ENCODE measurements at regions not wholly inside any gene's neighbourhood (a gene's known extent, or its start where the extent isn't known, plus 50 kb on each side); places are given as distances from the start of the nearest gene placed in this dataset.

DNA sequence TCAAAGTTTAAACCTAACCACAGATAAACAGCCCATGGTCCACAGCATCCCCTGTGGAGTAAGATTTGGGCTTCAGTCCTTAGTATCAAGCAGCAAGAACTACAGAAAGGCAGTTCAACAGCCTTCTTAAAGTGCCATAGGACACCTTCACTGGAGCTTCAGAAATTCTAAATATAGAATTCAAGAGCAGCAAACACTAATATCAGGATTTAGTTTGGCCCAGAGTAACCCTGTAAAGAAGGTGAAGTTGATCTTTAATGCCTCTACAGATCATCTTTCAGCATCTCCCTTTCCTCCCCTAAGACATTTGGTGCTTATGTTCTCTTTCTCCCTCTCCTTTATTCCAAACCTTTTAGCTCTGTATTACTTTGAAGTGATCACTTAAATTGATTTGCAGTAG lies 59.5 kb upstream of the ARHGAP5 start:
- H3K4me1 ChIP-seq (ENCODE audit: insufficient read depth, low read length), result no peaks in the 10 kb centered on the region
- H3K9me3 ChIP-seq (ENCODE audit: low read length), result no peaks in the 10 kb centered on the region
- no peak overlapping the region for H3K4me3 ChIP-seq (ENCODE audit: low read depth in 1 of 2, low read length in 2 of 2)
- H3K36me3 ChIP-seq (ENCODE audit: insufficient read depth, low read length), result no peaks in the 10 kb centered on the region
- no peaks in the 10 kb centered on the region for H3K27me3 ChIP-seq (ENCODE audit: control insufficient read depth in 1 of 2, insufficient read depth in 2 of 2, low read length in 2 of 2)
- no peak overlapping the region for H3K9ac ChIP-seq (ENCODE audit: low read length)
- H3K27ac ChIP-seq (ENCODE audit: low read depth, low read length), result no peak overlapping the region

GRCh38 chr14:32018391-32019092 lies 58.6 kb upstream of the ARHGAP5 start:
- no peaks in the 10 kb centered on the region for H3K4me1 ChIP-seq (ENCODE audit: insufficient read depth, low read length)
- H3K9me3 ChIP-seq (ENCODE audit: low read length), result no peaks in the 10 kb centered on the region
- no peaks in the 10 kb centered on the region for H3K27me3 ChIP-seq (ENCODE audit: control insufficient read depth in 1 of 2, insufficient read depth in 2 of 2, low read length in 2 of 2)
- no peak overlapping the region for H3K4me3 ChIP-seq (ENCODE audit: low read depth in 1 of 2, low read length in 2 of 2)
- H3K36me3 ChIP-seq (ENCODE audit: insufficient read depth, low read length), result no peaks in the 10 kb centered on the region
- H3K27ac ChIP-seq (ENCODE audit: low read depth, low read length), result no peak overlapping the region
- H3K9ac ChIP-seq (ENCODE audit: low read length), result no peak overlapping the region

DNA sequence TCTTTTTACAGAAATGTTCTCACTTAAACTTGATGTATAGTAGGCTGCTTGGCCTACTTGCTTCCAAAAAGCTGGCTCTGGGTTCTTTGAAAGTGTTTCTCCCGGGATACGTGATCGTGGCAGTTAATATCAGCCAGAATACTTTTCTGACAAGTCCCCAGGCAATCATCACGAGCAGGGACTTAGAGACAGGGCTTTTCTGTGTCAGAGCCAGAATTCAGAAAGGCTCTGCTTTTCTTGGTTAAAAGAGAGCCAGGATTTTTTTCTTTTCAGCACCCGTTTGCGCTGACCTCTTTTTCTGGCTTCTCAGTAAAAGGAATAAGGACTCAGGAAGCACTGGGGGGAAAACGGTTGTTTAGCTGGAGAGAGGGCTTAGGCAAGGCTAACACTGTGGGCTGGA lies 57.8 kb upstream of the ARHGAP5 start:
- Histone ChIP-seq H3K4me1 (ENCODE audit: insufficient read depth, low read length) (no peaks in the 10 kb centered on the region), H3K27ac (ENCODE audit: low read depth, low read length) (no peak overlapping the region), H3K9ac (ENCODE audit: low read length) (no peak overlapping the region), H3K9me3 (ENCODE audit: low read length) (no peaks in the 10 kb centered on the region), H3K36me3 (ENCODE audit: insufficient read depth, low read length) (no peaks in the 10 kb centered on the region), H3K27me3 (ENCODE audit: control insufficient read depth in 1 of 2, insufficient read depth in 2 of 2, low read length in 2 of 2) (no peaks in the 10 kb centered on the region), H3K4me3 (ENCODE audit: low read depth in 1 of 2, low read length in 2 of 2) (no peak overlapping the region)

- Histone ChIP-seq H3K27me3 (ENCODE audit: control insufficient read depth in 1 of 2, insufficient read depth in 2 of 2, low read length in 2 of 2) (no peaks in the 10 kb centered on the region), H3K9me3 (ENCODE audit: low read length) (no peaks in the 10 kb centered on the region), H3K4me3 (ENCODE audit: low read depth in 1 of 2, low read length in 2 of 2) (no peak overlapping the region), H3K4me1 (ENCODE audit: insufficient read depth, low read length) (no peaks in the 10 kb centered on the region), H3K9ac (ENCODE audit: low read length) (no peak overlapping the region), H3K27ac (ENCODE audit: low read depth, low read length) (no peak overlapping the region), H3K36me3 (ENCODE audit: insufficient read depth, low read length) (no peaks in the 10 kb centered on the region)
Observed at GRCh38 chr14:32020882-32021281, 56.2 kb upstream of the ARHGAP5 start.

DNA sequence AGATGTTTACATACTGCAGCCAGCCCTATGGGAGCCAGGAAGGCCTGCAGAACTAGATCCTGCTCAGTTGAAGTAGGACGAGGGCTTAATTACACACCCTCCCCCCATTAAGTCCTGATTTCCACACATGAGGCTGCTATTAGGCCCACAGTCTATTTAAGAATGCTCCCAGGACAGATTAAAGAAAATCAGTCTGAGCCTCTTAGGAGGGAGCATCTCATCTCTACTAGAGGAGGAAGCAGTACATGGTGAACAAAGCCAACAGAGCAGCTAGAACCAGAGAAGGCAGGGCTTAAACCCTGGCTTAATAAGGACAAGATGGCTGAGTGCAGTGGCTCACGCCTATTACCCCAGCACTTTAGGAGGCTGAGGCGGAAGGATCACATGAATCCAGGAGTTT lies 55.8 kb upstream of the ARHGAP5 start:
- Histone ChIP-seq H3K27ac (ENCODE audit: low read depth, low read length) (no peak overlapping the region), H3K36me3 (ENCODE audit: insufficient read depth, low read length) (no peaks in the 10 kb centered on the region), H3K4me1 (ENCODE audit: insufficient read depth, low read length) (no peaks in the 10 kb centered on the region), H3K9ac (ENCODE audit: low read length) (no peak overlapping the region), H3K4me3 (ENCODE audit: low read depth in 1 of 2, low read length in 2 of 2) (no peak overlapping the region), H3K9me3 (ENCODE audit: low read length) (no peaks in the 10 kb centered on the region), H3K27me3 (ENCODE audit: control insufficient read depth in 1 of 2, insufficient read depth in 2 of 2, low read length in 2 of 2) (no peaks in the 10 kb centered on the region)

- Histone ChIP-seq H3K4me3 (ENCODE audit: low read depth in 1 of 2, low read length in 2 of 2) (no peak overlapping the region), H3K27ac (ENCODE audit: low read depth, low read length) (no peak overlapping the region), H3K9ac (ENCODE audit: low read length) (no peak overlapping the region), H3K4me1 (ENCODE audit: insufficient read depth, low read length) (no peaks in the 10 kb centered on the region), H3K27me3 (ENCODE audit: control insufficient read depth in 1 of 2, insufficient read depth in 2 of 2, low read length in 2 of 2) (no peaks in the 10 kb centered on the region), H3K9me3 (ENCODE audit: low read length) (no peaks in the 10 kb centered on the region), H3K36me3 (ENCODE audit: insufficient read depth, low read length) (no peaks in the 10 kb centered on the region)
Observed at GRCh38 chr14:32022525-32022924, 54.6 kb upstream of the ARHGAP5 start.

DNA sequence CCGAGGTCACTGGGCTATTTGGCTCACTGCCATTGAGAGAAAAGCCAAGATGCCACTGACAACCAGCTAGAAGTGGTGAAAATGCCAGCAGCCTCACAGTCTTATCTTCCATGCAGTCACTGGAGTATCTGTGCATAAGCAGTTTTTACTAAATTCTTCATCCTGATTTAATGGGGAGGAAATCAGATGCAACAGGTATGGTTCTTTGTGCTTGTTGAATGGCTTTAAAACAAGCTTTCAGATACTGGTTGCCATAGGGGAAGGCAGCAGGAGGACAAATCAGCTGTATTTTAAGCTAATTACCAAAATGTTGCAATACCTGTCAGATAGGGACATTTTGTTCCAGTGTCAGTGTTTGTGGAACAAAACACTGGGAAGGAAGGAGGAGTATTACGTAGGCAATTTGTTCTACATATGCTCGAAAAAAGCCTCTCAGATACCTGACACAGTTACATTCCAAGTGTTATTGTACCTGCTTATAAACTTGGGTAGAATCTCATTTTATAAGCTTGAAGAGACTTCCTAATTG lies 54.1 kb upstream of the ARHGAP5 start:
- H3K9me3 ChIP-seq (ENCODE audit: low read length), result no peaks in the 10 kb centered on the region
- no peaks in the 10 kb centered on the region for H3K36me3 ChIP-seq (ENCODE audit: insufficient read depth, low read length)
- H3K4me3 ChIP-seq (ENCODE audit: low read depth in 1 of 2, low read length in 2 of 2), result no peak overlapping the region
- no peak overlapping the region for H3K9ac ChIP-seq (ENCODE audit: low read length)
- no peaks in the 10 kb centered on the region for H3K4me1 ChIP-seq (ENCODE audit: insufficient read depth, low read length)
- H3K27me3 ChIP-seq (ENCODE audit: control insufficient read depth in 1 of 2, insufficient read depth in 2 of 2, low read length in 2 of 2), result no peaks in the 10 kb centered on the region
- H3K27ac ChIP-seq (ENCODE audit: low read depth, low read length), result no peak overlapping the region

- Histone ChIP-seq H3K4me3 (ENCODE audit: low read depth in 1 of 2, low read length in 2 of 2) (no peak overlapping the region), H3K9me3 (ENCODE audit: low read length) (no peaks in the 10 kb centered on the region)
Observed at GRCh38 chr14:32023540-32023939, 53.6 kb upstream of the ARHGAP5 start.

GRCh38 chr14:32027255-32027939 lies 49.7 kb upstream of the ARHGAP5 start:
- Histone ChIP-seq H3K36me3 (ENCODE audit: insufficient read depth, low read length) (no peaks in the 10 kb centered on the region), H3K9me3 (ENCODE audit: low read length) (no peaks in the 10 kb centered on the region), H3K27ac (ENCODE audit: low read depth, low read length) (no peak overlapping the region), H3K4me1 (ENCODE audit: insufficient read depth, low read length) (no peaks in the 10 kb centered on the region), H3K9ac (ENCODE audit: low read length) (no peak overlapping the region), H3K4me3 (ENCODE audit: low read depth in 1 of 2, low read length in 2 of 2) (no peak overlapping the region), H3K27me3 (ENCODE audit: control insufficient read depth in 1 of 2, insufficient read depth in 2 of 2, low read length in 2 of 2) (no peaks in the 10 kb centered on the region)

More at GRCh38 chr14:32023540-32023939, 53.6 kb upstream of the ARHGAP5 start:
- Histone ChIP-seq H3K4me1 (ENCODE audit: insufficient read depth, low read length) (no peaks in the 10 kb centered on the region), H3K36me3 (ENCODE audit: insufficient read depth, low read length) (no peaks in the 10 kb centered on the region), H3K27ac (ENCODE audit: low read depth, low read length) (no peak overlapping the region), H3K27me3 (ENCODE audit: control insufficient read depth in 1 of 2, insufficient read depth in 2 of 2, low read length in 2 of 2) (no peaks in the 10 kb centered on the region), H3K9ac (ENCODE audit: low read length) (no peak overlapping the region)

Data from muscle layer of colon (tissue), 2 donors.